Natural killer cell (primary cell): ENCODE measurements at regions not wholly inside any gene's neighbourhood (a gene's known extent, or its start where the extent isn't known, plus 50 kb on each side); places are given as distances from the start of the nearest gene placed in this dataset.

Source experiments
- ATAC-seq, 3 donors: fragments of 150-1000 bp in 2 of 3; fragments of 200-7000 bp in 1 of 3; cut with Tn5 transposase; 1 replicate in 1 of 3; 2 replicates in 2 of 3; pipeline ENCODE4 v1.10.0; 2021; ENCODE audit warnings: mild to moderate bottlenecking in 2 of 3, moderate library complexity in 2 of 3
- DNase-seq, 2 donors: peaks; one replicate each; pipeline versions ENCODE4 v3.0.0 to v3.0.0-alpha.2; 2013 to 2021; ENCODE audit warnings: mixed read lengths in 1 of 2
- H3K27ac ChIP-seq: one replicate; pipeline ENCODE4 v1.5.1; 2013; ENCODE audit warnings: mild to moderate bottlenecking, low read length
- H3K27me3 ChIP-seq: one replicate; pipeline ENCODE4 v1.6.1; 2013; ENCODE audit warnings: low read length; ENCODE audit not compliant: control insufficient read depth, insufficient read depth
- H3K36me3 ChIP-seq: one replicate; pipeline ENCODE4 v1.6.1; 2013; ENCODE audit warnings: low read length; ENCODE audit not compliant: control insufficient read depth, insufficient read depth
- H3K4me1 ChIP-seq: one replicate; pipeline ENCODE4 v1.6.1; 2013; ENCODE audit warnings: low read length; ENCODE audit not compliant: control insufficient read depth, insufficient read depth
- H3K4me3 ChIP-seq: one replicate; pipeline ENCODE4 v1.5.1; 2013; ENCODE audit warnings: low read length
- H3K9me3 ChIP-seq: one replicate; pipeline ENCODE4 v1.6.1; 2013; ENCODE audit warnings: low read length; ENCODE audit not compliant: control insufficient read depth, insufficient read depth
- H3K27ac Mint-ChIP-seq, 2 donors: one replicate each; pipeline ENCODE4 v1.8.0; 2022; ENCODE audit warnings: mild to moderate bottlenecking in 2 of 2, mixed read lengths in 2 of 2, moderate library complexity in 1 of 2
- H3K27me3 Mint-ChIP-seq, 2 donors: one replicate each; pipeline ENCODE4 v1.8.0; 2022; ENCODE audit warnings: low read depth in 2 of 2, mixed read lengths in 2 of 2
- H3K36me3 Mint-ChIP-seq: one replicate; pipeline ENCODE4 v1.8.0; 2022; ENCODE audit warnings: mixed read lengths
- H3K4me1 Mint-ChIP-seq, 2 donors: one replicate each; pipeline ENCODE4 v1.8.0; 2022; ENCODE audit warnings: mixed read lengths in 2 of 2
- H3K4me3 Mint-ChIP-seq: one replicate; pipeline ENCODE4 v1.8.0; 2022; ENCODE audit warnings: mild to moderate bottlenecking, moderate library complexity, mixed read lengths
- H3K9me3 Mint-ChIP-seq, 2 donors: one replicate each; pipeline ENCODE4 v1.8.0; 2022; ENCODE audit warnings: mixed read lengths in 2 of 2
- WGBS: methylation state at CpG from one replicate; pipeline ENCODE4 v1.1.7; 2013; ENCODE audit warnings: missing lambda C conversion rate; ENCODE audit not compliant: insufficient coverage; 5-methylcytosine and 5-hydroxymethylcytosine counted together
- intact Hi-C: fragments of 100-400 bp; cut with micrococcal nuclease; formaldehyde crosslinking; loops from one replicate; pipeline ENCODE4 v1.14.2; 2022
- TF ChIP-seq, protein P1 (sequence below): fragments of 200-600 bp; IDR thresholded peaks from one replicate; pipeline ENCODE4 v1.8.0; 2022; ENCODE audit warnings: antibody characterized with exemption

DNA sequence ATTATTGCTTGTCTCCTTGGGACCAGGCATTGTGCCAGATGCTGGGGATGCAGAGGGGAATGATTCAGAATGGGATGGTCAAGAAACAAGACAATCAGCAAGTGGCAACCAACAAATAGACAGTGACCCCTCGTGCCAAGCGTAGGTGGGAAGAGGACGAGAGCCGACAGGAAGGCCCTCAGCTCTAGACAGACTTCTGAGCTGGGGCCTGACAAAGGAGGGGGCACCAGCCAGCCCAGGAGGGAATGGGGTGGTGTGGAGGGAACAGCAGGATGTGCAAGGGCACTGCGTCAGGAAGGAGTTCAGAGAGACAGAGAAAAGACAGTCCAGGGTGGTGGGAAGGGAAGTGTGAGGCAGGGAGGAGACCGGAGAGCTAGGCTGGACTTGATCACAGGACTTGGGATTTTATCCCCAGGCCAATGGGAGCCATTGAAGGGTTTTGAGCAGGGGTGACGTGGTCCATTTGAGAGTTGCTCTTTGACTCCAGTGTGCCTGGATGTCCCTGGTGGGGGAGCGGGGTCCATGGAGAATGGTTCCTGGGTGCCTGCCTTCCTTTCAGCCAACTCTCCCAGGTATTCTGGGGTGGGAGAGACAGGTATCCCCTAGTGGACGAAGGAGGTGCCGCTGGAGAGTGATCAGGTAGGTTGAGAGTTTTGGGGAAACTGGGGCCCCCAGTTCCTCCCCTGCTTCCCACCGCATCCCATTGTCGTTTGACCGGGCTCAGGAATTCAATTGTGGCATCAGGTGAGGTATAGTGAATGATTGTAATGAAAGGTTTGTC lies 79.3 kb upstream of the ZNF618 start:
- Histone ChIP-seq H3K36me3 (no peaks in the 10 kb centered on the region), H3K4me1 (no peaks in the 10 kb centered on the region), H3K9me3 (no peaks in the 10 kb centered on the region), H3K4me3 (no peak overlapping the region), H3K27ac (no peak overlapping the region), H3K27me3 (no peaks in the 10 kb centered on the region)
- Mint-ChIP-seq H3K27me3 (peaks cover 0 to 2% of the 10 kb centered on the region in 2 donors), H3K36me3 (no peaks in the 10 kb centered on the region), H3K9me3 (no peaks in the 10 kb centered on the region), H3K27ac (no peak overlapping the region), H3K4me3 (no peak overlapping the region), H3K4me1 (no peaks in the 10 kb centered on the region)
- WGBS, result 87% methylated on average over 12 of the region's 13 CpGs
- DNase-seq (no peak), ATAC-seq (no peak)
- TF ChIP-seq, protein P1, sequence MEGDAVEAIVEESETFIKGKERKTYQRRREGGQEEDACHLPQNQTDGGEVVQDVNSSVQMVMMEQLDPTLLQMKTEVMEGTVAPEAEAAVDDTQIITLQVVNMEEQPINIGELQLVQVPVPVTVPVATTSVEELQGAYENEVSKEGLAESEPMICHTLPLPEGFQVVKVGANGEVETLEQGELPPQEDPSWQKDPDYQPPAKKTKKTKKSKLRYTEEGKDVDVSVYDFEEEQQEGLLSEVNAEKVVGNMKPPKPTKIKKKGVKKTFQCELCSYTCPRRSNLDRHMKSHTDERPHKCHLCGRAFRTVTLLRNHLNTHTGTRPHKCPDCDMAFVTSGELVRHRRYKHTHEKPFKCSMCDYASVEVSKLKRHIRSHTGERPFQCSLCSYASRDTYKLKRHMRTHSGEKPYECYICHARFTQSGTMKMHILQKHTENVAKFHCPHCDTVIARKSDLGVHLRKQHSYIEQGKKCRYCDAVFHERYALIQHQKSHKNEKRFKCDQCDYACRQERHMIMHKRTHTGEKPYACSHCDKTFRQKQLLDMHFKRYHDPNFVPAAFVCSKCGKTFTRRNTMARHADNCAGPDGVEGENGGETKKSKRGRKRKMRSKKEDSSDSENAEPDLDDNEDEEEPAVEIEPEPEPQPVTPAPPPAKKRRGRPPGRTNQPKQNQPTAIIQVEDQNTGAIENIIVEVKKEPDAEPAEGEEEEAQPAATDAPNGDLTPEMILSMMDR, result no peak
- intact Hi-C loops, result no loop called here

DNA sequence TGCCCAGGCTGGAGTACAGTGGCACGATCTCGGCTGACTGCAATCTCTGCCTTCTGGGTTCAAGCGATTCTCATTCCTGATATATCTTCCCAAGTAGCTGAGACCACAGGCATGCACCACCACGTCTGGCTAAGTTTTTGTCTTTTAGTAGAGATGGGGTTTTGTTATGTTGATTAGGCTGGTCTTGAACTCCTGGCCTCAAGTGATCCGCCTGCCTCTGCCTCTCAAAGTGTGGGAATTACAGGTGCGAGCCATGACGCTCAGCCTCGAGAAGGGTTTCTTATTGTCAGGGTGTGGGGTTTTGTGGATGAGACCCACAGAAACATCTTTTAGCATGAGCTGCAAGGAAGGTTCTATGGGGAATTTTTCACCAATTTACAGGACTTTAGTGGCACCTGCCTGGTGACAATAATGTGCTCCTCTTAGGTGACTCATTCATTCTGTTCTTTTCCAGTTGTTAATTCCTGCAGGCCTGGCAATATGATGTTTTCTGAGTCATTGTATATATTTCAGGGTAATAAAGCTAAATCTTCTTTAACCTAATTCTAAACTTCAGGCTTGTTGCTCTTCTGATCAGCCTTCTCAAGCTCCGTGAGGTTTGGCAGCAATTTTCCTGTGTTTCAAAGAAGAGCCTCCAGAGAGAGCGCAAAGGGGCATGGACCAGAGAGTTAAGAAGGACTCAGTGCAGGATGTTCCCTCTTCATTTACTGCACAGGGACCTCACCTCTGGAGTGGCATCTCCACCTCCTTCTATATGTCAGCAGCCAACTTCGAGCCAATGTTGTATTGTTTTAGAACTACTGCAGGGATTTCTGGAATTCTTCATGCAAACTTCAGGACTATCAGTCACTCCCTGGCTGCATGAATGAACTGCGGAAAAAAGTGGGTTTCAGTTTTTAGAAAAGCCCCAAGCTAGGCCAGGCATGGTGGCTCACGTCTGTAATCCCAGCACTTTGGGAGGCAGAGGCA lies 77.8 kb upstream of the ZNF618 start:
- H3K27ac Mint-ChIP-seq, result no peak overlapping the region
- H3K27me3 Mint-ChIP-seq, result peaks cover 0 to 2% of the 10 kb centered on the region in 2 donors
- Histone ChIP-seq H3K9me3 (no peaks in the 10 kb centered on the region), H3K4me3 (no peak overlapping the region), H3K27ac (no peak overlapping the region), H3K36me3 (no peaks in the 10 kb centered on the region), H3K4me1 (no peaks in the 10 kb centered on the region), H3K27me3 (no peaks in the 10 kb centered on the region)
- H3K9me3 Mint-ChIP-seq, result no peaks in the 10 kb centered on the region
- no peak overlapping the region for H3K4me3 Mint-ChIP-seq
- WGBS, result 87% methylated on average over 13 of the region's 13 CpGs
- TF ChIP-seq, protein P1, result no peak
- intact Hi-C loops, result no loop called here
- DNase-seq (no peak), ATAC-seq (no peak)
- H3K4me1 Mint-ChIP-seq, result no peaks in the 10 kb centered on the region
- no peaks in the 10 kb centered on the region for H3K36me3 Mint-ChIP-seq

DNA sequence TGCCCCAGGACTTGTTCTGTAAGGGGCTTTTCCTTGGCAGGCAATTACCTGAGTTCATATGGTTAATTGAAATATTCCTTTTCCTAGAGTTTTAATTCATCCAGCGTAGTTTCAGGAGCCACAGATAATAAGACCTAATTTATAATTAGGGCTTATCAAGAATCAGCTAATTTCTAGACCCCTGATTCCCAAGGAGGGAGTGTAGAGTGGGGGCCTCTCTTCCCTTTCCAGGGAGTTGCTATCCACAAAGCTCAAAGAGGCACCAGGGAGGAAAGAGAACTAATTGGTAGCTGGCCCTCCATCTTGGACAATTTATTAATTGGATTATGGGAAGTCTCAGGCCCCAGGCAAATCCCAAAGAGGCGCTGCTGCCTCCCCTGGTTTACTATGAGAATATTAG lies 75.8 kb upstream of the ZNF618 start:
- no peaks in the 10 kb centered on the region for H3K4me1 ChIP-seq
- H3K27me3 ChIP-seq, result no peaks in the 10 kb centered on the region
- no peaks in the 10 kb centered on the region for H3K9me3 ChIP-seq
- Mint-ChIP-seq H3K36me3 (no peaks in the 10 kb centered on the region), H3K9me3 (no peaks in the 10 kb centered on the region), H3K27ac (no peak overlapping the region), H3K27me3 (peaks cover 0 to 2% of the 10 kb centered on the region in 2 donors), H3K4me1 (no peaks in the 10 kb centered on the region), H3K4me3 (no peak overlapping the region)
- no peak for ATAC-seq
- no peak overlapping the region for H3K4me3 ChIP-seq
- intact Hi-C loops, result no loop called here
- DNase-seq, result no peak
- WGBS, result 96% methylated on average over 1 of the region's 2 CpGs
- TF ChIP-seq, protein P1, result no peak
- no peak overlapping the region for H3K27ac ChIP-seq
- H3K36me3 ChIP-seq, result no peaks in the 10 kb centered on the region
